ENCODE measurements at regions not wholly inside any gene's neighbourhood (a gene's known extent, or its start where the extent isn't known, plus 50 kb on each side); places are given as distances from the start of the nearest gene placed in this dataset.

DNA sequence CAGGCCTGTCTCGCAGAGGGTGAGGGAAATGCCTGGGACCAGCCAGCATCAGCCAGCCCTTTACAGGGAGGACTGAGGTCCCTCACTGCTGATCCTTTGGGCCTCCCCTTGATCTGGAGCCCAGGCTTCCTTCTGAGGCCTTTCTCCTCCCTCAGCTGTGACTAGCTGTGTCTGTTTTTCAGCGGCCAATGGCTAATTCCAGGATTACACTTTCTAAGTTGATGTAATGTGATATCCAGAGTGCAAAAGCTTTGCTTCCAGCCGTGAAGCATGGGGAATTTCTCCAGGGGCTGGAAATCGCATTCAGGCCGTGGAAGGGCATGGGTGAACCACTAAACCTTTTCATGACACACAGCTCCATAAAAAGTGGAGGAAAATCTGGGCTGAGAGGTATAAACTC is 157.6 kb downstream of the SHQ1 start:
- H3K36me3 ChIP-seq, result no peaks in the 10 kb centered on the region
- intact Hi-C loops (cut with DNase I), result no loop called here
- H3K4me3 ChIP-seq, result no peak overlapping the region
- 97% methylated on average over 5 of the region's 5 CpGs for WGBS
- no peaks in the 10 kb centered on the region for H3K9me3 ChIP-seq
- TF ChIP-seq, protein P1, sequence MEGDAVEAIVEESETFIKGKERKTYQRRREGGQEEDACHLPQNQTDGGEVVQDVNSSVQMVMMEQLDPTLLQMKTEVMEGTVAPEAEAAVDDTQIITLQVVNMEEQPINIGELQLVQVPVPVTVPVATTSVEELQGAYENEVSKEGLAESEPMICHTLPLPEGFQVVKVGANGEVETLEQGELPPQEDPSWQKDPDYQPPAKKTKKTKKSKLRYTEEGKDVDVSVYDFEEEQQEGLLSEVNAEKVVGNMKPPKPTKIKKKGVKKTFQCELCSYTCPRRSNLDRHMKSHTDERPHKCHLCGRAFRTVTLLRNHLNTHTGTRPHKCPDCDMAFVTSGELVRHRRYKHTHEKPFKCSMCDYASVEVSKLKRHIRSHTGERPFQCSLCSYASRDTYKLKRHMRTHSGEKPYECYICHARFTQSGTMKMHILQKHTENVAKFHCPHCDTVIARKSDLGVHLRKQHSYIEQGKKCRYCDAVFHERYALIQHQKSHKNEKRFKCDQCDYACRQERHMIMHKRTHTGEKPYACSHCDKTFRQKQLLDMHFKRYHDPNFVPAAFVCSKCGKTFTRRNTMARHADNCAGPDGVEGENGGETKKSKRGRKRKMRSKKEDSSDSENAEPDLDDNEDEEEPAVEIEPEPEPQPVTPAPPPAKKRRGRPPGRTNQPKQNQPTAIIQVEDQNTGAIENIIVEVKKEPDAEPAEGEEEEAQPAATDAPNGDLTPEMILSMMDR (IDR thresholded peaks at IDR 0.05), result no peak
- TF ChIP-seq EP300 (IDR thresholded peaks at IDR 0.05) (no peak), POLR2A (IDR thresholded peaks at IDR 0.05; ENCODE audit: low read depth) (no peak), POLR2AphosphoS5 (IDR thresholded peaks at IDR 0.05) (no peak)
- no peak for DNase-seq (ENCODE audit: extremely low spot score)
- no peak overlapping the region for H3K27ac ChIP-seq (replicated peaks in 1 of 4)
- peaks cover 0 to 9% (median 9%) of the 10 kb centered on the region in 4 donors for H3K4me1 ChIP-seq
- H3K27me3 ChIP-seq, result no peaks in the 10 kb centered on the region

DNA sequence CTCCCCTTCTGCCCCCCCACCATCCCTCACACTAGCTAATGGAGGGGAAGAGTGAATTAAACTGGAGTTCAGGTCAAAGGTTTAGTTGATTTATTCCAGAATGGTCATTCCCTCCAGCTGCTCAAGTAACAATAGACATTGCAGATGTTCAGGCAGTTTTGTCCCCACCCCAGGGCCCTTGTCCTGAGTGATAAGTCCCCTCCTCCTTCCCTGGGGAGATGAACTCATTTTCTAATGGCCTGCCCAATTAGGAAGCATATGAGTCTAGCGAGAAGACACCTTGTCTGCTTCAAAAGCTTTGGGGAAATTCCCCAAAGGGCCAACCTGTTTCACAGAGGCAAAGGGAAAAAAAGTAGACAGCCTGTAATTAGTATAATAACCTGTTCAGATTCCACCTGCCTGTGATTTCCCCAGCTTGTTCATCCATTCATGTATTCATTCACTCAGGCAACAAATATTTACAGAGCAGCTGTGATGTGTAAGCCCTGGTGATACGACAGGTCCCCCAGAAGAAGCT is 165.3 kb downstream of the SHQ1 start:
- H3K27me3 ChIP-seq, result no peaks in the 10 kb centered on the region
- no peak overlapping the region for H3K27ac ChIP-seq (replicated peaks in 1 of 4)
- H3K9me3 ChIP-seq, result no peaks in the 10 kb centered on the region
- no peaks in the 10 kb centered on the region for H3K36me3 ChIP-seq
- intact Hi-C loops (cut with DNase I), result no loop called here
- no peak for DNase-seq (ENCODE audit: extremely low spot score)
- TF ChIP-seq, protein P1 (IDR thresholded peaks at IDR 0.05), result no peak
- no peak for TF ChIP-seq EP300 (IDR thresholded peaks at IDR 0.05)
- TF ChIP-seq POLR2A (IDR thresholded peaks at IDR 0.05; ENCODE audit: low read depth), result no peak
- TF ChIP-seq POLR2AphosphoS5 (IDR thresholded peaks at IDR 0.05), result no peak
- peaks cover 0 to 13% (median 0%) of the 10 kb centered on the region in 4 donors for H3K4me1 ChIP-seq
- WGBS, result 89% methylated on average over 2 of the region's 2 CpGs
- H3K4me3 ChIP-seq, result no peak overlapping the region

DNA sequence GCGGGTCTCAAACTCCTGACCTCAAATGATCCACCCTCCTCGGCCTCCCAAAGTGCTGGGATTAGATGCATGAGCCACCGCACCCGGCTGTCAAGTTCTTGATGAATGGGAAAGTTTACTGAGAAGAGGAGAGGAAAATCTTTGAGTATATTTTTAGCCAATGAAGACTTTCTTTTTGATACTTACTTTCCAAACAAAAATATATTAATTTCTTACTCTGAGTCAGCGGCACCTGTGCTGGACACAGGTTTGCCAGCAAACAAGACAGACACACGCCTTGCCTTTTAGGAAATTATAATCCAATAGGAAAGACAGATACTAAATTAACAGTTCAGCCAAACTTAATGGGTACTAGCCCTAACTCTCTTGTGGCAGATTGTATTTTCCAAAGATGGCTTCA is 166.6 kb downstream of the SHQ1 start:
- no peak overlapping the region for H3K27ac ChIP-seq (replicated peaks in 1 of 4)
- no peaks in the 10 kb centered on the region for H3K27me3 ChIP-seq
- H3K4me1 ChIP-seq, result peaks cover 0 to 13% (median 0%) of the 10 kb centered on the region in 4 donors
- 88% methylated on average over 6 of the region's 6 CpGs for WGBS
- TF ChIP-seq EP300 (IDR thresholded peaks at IDR 0.05), result no peak
- TF ChIP-seq POLR2A (IDR thresholded peaks at IDR 0.05; ENCODE audit: low read depth), result no peak
- TF ChIP-seq, protein P1 (IDR thresholded peaks at IDR 0.05), result no peak
- no peaks in the 10 kb centered on the region for H3K9me3 ChIP-seq
- intact Hi-C loops (cut with DNase I), result no loop called here
- H3K36me3 ChIP-seq, result no peaks in the 10 kb centered on the region
- no peak for DNase-seq (ENCODE audit: extremely low spot score)
- H3K4me3 ChIP-seq, result no peak overlapping the region

DNA sequence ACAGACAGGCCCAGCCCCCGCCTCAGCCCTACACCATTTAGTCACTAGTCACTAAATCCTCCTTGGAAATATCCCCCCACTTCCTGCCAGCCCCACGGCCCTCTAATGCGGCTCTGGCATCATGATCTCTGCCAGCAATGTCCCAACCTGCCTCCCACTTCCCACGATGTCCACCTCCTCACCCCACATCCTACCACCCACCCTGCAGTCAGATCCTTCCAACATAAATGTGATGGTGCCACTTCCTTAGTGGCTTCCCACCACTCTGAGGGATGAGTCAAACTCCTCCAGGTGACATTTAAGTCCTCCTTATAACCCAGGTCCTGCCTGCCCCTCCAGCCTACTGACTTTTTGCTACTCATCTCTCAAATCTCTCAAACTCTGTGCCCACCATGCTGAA is 167.5 kb downstream of the SHQ1 start:
- Histone ChIP-seq H3K4me1 (peaks cover 0 to 13% (median 0%) of the 10 kb centered on the region in 4 donors), H3K36me3 (no peaks in the 10 kb centered on the region), H3K9me3 (no peaks in the 10 kb centered on the region), H3K27ac (replicated peaks in 1 of 4) (no peak overlapping the region), H3K4me3 (no peak overlapping the region), H3K27me3 (no peaks in the 10 kb centered on the region)
- intact Hi-C loops (cut with DNase I), result no loop called here
- DNase-seq (ENCODE audit: extremely low spot score), result no peak
- TF ChIP-seq, protein P1 (IDR thresholded peaks at IDR 0.05), result no peak
- TF ChIP-seq POLR2AphosphoS5 (IDR thresholded peaks at IDR 0.05) (no peak), EP300 (IDR thresholded peaks at IDR 0.05) (no peak), POLR2A (IDR thresholded peaks at IDR 0.05; ENCODE audit: low read depth) (no peak)
- WGBS, result 87% methylated on average over 4 of the region's 4 CpGs

Data from esophagus muscularis mucosa (tissue), 4 donors.